ENCODE measurements at regions not wholly inside any gene's neighbourhood (a gene's known extent, or its start where the extent isn't known, plus 50 kb on each side); places are given as distances from the start of the nearest gene placed in this dataset.

GRCh38 chr20:51111290-51111689 is 88.4 kb upstream of the KCNG1 start:
- no TSS peak for BruUV-seq (replicated peaks)
- H3K9me1 ChIP-seq (replicated peaks; ENCODE audit: control insufficient read depth, extremely low read depth, insufficient read depth, low read length), result no peaks in the 10 kb centered on the region
- FAIRE-seq, result no peak
- H3K27ac ChIP-seq (ENCODE audit: insufficient read depth, low read depth, low read length), result no peak overlapping the region
- no peaks in the 10 kb centered on the region for H3K36me3 ChIP-seq (ENCODE audit: control insufficient read depth in 2 of 2, extremely low read depth in 1 of 2, insufficient read depth in 2 of 2, low read length in 2 of 2)
- dilution Hi-C loops (cut with MboI; ENCODE audit: extremely low pct_ligation_motif_present, low sequenced_read_pairs) (no loop called here), intact Hi-C loops (cut with micrococcal nuclease) (no loop called here)
- no peak overlapping the region for H3K4me3 ChIP-seq (replicated peaks in 1 of 3; ENCODE audit: insufficient read depth in 1 of 3, low read depth in 1 of 3, low read length in 3 of 3)
- H3K79me2 ChIP-seq (ENCODE audit: control insufficient read depth, insufficient read depth, low read length), result no peaks in the 10 kb centered on the region
- ChIA-PET POLR2A (no interaction called here), CTCF (no interaction called here)
- no peak overlapping the region for H3K9ac ChIP-seq (replicated peaks; ENCODE audit: extremely low read depth, insufficient read depth, low read length)
- H3K27me3 ChIP-seq (ENCODE audit: control insufficient read depth in 2 of 2, insufficient read depth in 2 of 2, low read length in 2 of 2), result no peaks in the 10 kb centered on the region
- no peaks in the 10 kb centered on the region for H3K9me3 ChIP-seq (replicated peaks; ENCODE audit: control insufficient read depth, insufficient read depth, low read length)
- no peak for DNase-seq (ENCODE audit: low read depth, low spot score)
- H3K4me2 ChIP-seq (ENCODE audit: insufficient read depth, low read length), result no peak overlapping the region
- no peak for TF ChIP-seq FOS (IDR thresholded peaks at IDR 0.05; ENCODE audit: borderline replicate concordance, insufficient read depth, low read length)
- no peak for TF ChIP-seq EZH2 (IDR thresholded peaks at IDR 0.05; ENCODE audit: borderline replicate concordance, low read depth, low read length, severe bottlenecking)
- no peak for TF ChIP-seq MAX (IDR thresholded peaks at IDR 0.05; ENCODE audit: insufficient read depth, insufficient read length)
- no peak for TF ChIP-seq POLR2A (IDR thresholded peaks at IDR 0.05; ENCODE audit: low read depth, low read length)
- TF ChIP-seq MYC (IDR thresholded peaks at IDR 0.05; ENCODE audit: low read depth, low read length), result no peak
- no peak for TF ChIP-seq CTCF (IDR thresholded peaks at IDR 0.05; ENCODE audit: extremely low read depth in 1 of 2, insufficient read depth in 1 of 2, low read depth in 1 of 2, low read length in 2 of 2)
- TF ChIP-seq POLR2AphosphoS5 (IDR thresholded peaks at IDR 0.05; ENCODE audit: insufficient read depth, low read depth, low read length), result no peak
- no peak for TF ChIP-seq JUN (IDR thresholded peaks at IDR 0.05; ENCODE audit: borderline replicate concordance, insufficient read depth, insufficient read length, low read depth)
- no peak for TF ChIP-seq GATA2 (IDR thresholded peaks at IDR 0.05; ENCODE audit: insufficient read depth, insufficient read length, low read depth, low read length)
- H2AFZ ChIP-seq (ENCODE audit: low read depth, low read length), result no peak overlapping the region
- no peaks in the 10 kb centered on the region for H3K4me1 ChIP-seq (ENCODE audit: control insufficient read depth, extremely low read depth, insufficient read depth, low read length)
- H4K20me1 ChIP-seq (replicated peaks; ENCODE audit: control insufficient read depth, extremely low read depth, insufficient read depth, low read length), result no peaks in the 10 kb centered on the region
